GM12878 (cell line): ENCODE measurements at regions not wholly inside any gene's neighbourhood (a gene's known extent, or its start where the extent isn't known, plus 50 kb on each side); places are given as distances from the start of the nearest gene placed in this dataset.

ENCODE experiments used
- ATAC-seq: fragments of 200-7000 bp; cut with Tn5 transposase; 3 replicates; pipeline ENCODE4 v1.9.1; 2020; ENCODE audit warnings: mild to moderate bottlenecking, moderate library complexity
- BruUV-seq: library from RNA; stranded (reverse); fragments of 400-500 nt; replicated peaks from 2 replicates; lab custom pipeline; 2021; lab: Mats Ljungman, UMichigan
- CTCF ChIA-PET: fragments of 300-600 bp; sonication (Branson Sonifier 250); formaldehyde crosslinking; extraction: SDS; loops from one replicate; lab custom pipeline; 2021; ENCODE audit warnings: inconsistent platforms; lab: Yijun Ruan, JAX
- POLR2A ChIA-PET: fragments of 350-600 bp; formaldehyde crosslinking; extraction: SDS; loops from one replicate; lab custom pipeline; 2021; ENCODE audit warnings: inconsistent platforms; lab: Charles Lee
- RAD21 ChIA-PET: fragments of 300-600 bp; sonication (Branson Sonifier 250); formaldehyde crosslinking; loops from one replicate; lab custom pipeline; 2023; ENCODE audit warnings: antibody characterized with exemption; ENCODE audit not compliant: unreplicated experiment; lab: Charles Lee
- SMC1A ChIA-PET: fragments of 300-600 bp; sonication (Branson Sonifier 250); formaldehyde crosslinking; loops from one replicate; lab custom pipeline; 2023; ENCODE audit not compliant: unreplicated experiment, uncharacterized antibody; lab: Charles Lee
- DNase-seq: peaks from one replicate; pipeline ENCODE4 v3.0.0-alpha.2; 2011; ENCODE audit warnings: low read depth, low spot score
- FAIRE-seq: peaks from 3 replicates; lab custom pipeline; 2011; peaks lifted over from hg19 to GRCh38; lab: Jason Lieb, UNC
- H2AFZ ChIP-seq: 2 replicates; pipeline ENCODE4 v1.6.0; 2011; ENCODE audit warnings: low read depth, low read length, control low read depth; ENCODE audit not compliant: control insufficient read depth
- H3K27ac ChIP-seq: 2 replicates; pipeline ENCODE4 v1.5.1; 2011; ENCODE audit warnings: control low read depth; ENCODE audit not compliant: control insufficient read depth, insufficient read depth
- H3K27me3 ChIP-seq, 2 experiments: replicated peaks in 1 of 2; 2 replicates each; pipeline versions ENCODE4 v1.6.0 to v1.6.1; 2011; ENCODE audit warnings: low read length in 1 of 2; ENCODE audit not compliant: control insufficient read depth in 2 of 2, insufficient read depth in 2 of 2
- H3K36me3 ChIP-seq, 2 experiments: 2 replicates each; pipeline ENCODE4 v1.5.1; 2011; ENCODE audit warnings: low read length in 1 of 2; ENCODE audit not compliant: control insufficient read depth in 2 of 2, insufficient read depth in 2 of 2
- H3K4me1 ChIP-seq: 2 replicates; pipeline ENCODE4 v1.6.1; 2011; ENCODE audit warnings: mild to moderate bottlenecking, low read length, moderate library complexity, mixed read lengths; ENCODE audit not compliant: control insufficient read depth, insufficient read depth
- H3K4me2 ChIP-seq: 2 replicates; pipeline ENCODE4 v1.6.0; 2011; ENCODE audit warnings: control low read depth; ENCODE audit not compliant: control insufficient read depth, insufficient read depth
- H3K4me3 ChIP-seq: fragments of 200-600 bp; sonication (generic); 2 replicates; pipeline ENCODE4 v1.5.1; 2016
- H3K79me2 ChIP-seq: 2 replicates; pipeline ENCODE4 v1.6.0; 2011; ENCODE audit warnings: low read length; ENCODE audit not compliant: control insufficient read depth, insufficient read depth
- H3K9ac ChIP-seq: 2 replicates; pipeline ENCODE4 v1.8.0; 2011; ENCODE audit warnings: low read length, control low read depth, mixed read lengths; ENCODE audit not compliant: control insufficient read depth, insufficient read depth
- H3K9me3 ChIP-seq: replicated peaks from 3 replicates; pipeline ENCODE4 v1.5.1; 2011; ENCODE audit warnings: mild to moderate bottlenecking, low read length; ENCODE audit not compliant: control insufficient read depth, insufficient read depth
- H4K20me1 ChIP-seq: 2 replicates; pipeline ENCODE4 v1.6.0; 2011; ENCODE audit not compliant: control insufficient read depth, insufficient read depth
- BCL3 ChIP-seq: IDR thresholded peaks from 2 replicates; pipeline ENCODE4 v1.6.1; 2011; ENCODE audit warnings: borderline replicate concordance, low read depth, mild to moderate bottlenecking, moderate library complexity, low read length; ENCODE audit not compliant: insufficient read depth, poor library complexity, severe bottlenecking
- CHD2 ChIP-seq: IDR thresholded peaks from 2 replicates; pipeline ENCODE4 v1.6.1; 2011; ENCODE audit warnings: low read depth, low read length, improper control_type of control experiment, borderline replicate concordance
- EP300 ChIP-seq, 2 experiments: fragments of 150-350 bp in 1 of 2; IDR thresholded peaks; 2 replicates each; pipeline ENCODE4 v1.6.1; 2011 to 2012; ENCODE audit warnings: low read depth in 2 of 2, low read length in 2 of 2, borderline replicate concordance in 1 of 2, improper control_type of control experiment in 1 of 2, inconsistent platforms in 1 of 2; ENCODE audit not compliant: control insufficient read depth in 1 of 2
- ETV6 ChIP-seq, 2 experiments: fragments of 450-650 bp in 1 of 2; IDR thresholded peaks in 1 of 2; conservative IDR thresholded peaks in 1 of 2; 2 replicates each; pipeline ENCODE4 v1.6.1; 2014; ENCODE audit warnings: antibody characterized with exemption in 1 of 2, borderline replicate concordance in 1 of 2, low read depth in 1 of 2, mild to moderate bottlenecking in 1 of 2, moderate library complexity in 1 of 2
- IKZF2 ChIP-seq, 2 experiments: fragments of 450-650 bp; IDR thresholded peaks; 2 replicates each; pipeline ENCODE4 v1.6.1; 2017; ENCODE audit warnings: mild to moderate bottlenecking in 2 of 2, moderate library complexity in 2 of 2
- IRF4 ChIP-seq: IDR thresholded peaks from 2 replicates; pipeline ENCODE4 v1.6.1; 2011; ENCODE audit warnings: low read depth, low read length
- IRF5 ChIP-seq: fragments of 450-650 bp; IDR thresholded peaks from 2 replicates; pipeline ENCODE4 v1.6.1; 2017; ENCODE audit warnings: borderline replicate concordance
- MTA3 ChIP-seq: IDR thresholded peaks from 2 replicates; pipeline ENCODE4 v1.6.1; 2012; ENCODE audit warnings: low read length, inconsistent platforms, borderline replicate concordance
- POLR2AphosphoS5 ChIP-seq: IDR thresholded peaks from 2 replicates; pipeline ENCODE4 v1.6.1; 2011; ENCODE audit warnings: mild to moderate bottlenecking, low read length, inconsistent platforms
- RBBP5 ChIP-seq: fragments of 200-600 bp; sonication (generic); conservative IDR thresholded peaks from 2 replicates; pipeline ENCODE4 v1.6.1; 2016
- RFX5 ChIP-seq: IDR thresholded peaks from 2 replicates; pipeline ENCODE4 v1.6.1; 2011; ENCODE audit warnings: low read depth, low read length, improper control_type of control experiment
- USF2 ChIP-seq: IDR thresholded peaks from 2 replicates; pipeline ENCODE4 v1.6.1; 2011; ENCODE audit warnings: low read depth, low read length, improper control_type of control experiment, borderline replicate concordance
- WGBS: methylation state at CpG from one replicate; pipeline ENCODE4 v1.1.6; 2016; ENCODE audit warnings: low lambda C conversion rate; ENCODE audit not compliant: insufficient replicate concordance, insufficient coverage; ENCODE audit errors: missing lambda C conversion rate; 5-methylcytosine and 5-hydroxymethylcytosine counted together
- in situ Hi-C: fragments of 300-500 bp; cut with MboI; formaldehyde crosslinking; loops from 9 replicates; pipeline ENCODE4 v1.14.3; 2018; ENCODE audit warnings: mixed read lengths
- intact Hi-C: fragments of 100-400 bp; cut with micrococcal nuclease; formaldehyde crosslinking; loops from one replicate; pipeline ENCODE4 v1.14.2; 2022; ENCODE audit not compliant: unreplicated experiment

- H3K9me3 ChIP-seq: no peaks in the 10 kb centered on the region; the same call in 2 of the 3 replicates
- no peaks in the 10 kb centered on the region for H3K79me2 ChIP-seq
- intact Hi-C loops: no loop called here
- H4K20me1 ChIP-seq: no peaks in the 10 kb centered on the region
- no peak overlapping the region for H2AFZ ChIP-seq
- no peak overlapping the region for H3K27ac ChIP-seq
- DNase-seq (no peak), ATAC-seq (no peak), FAIRE-seq (no peak)
- POLR2A ChIA-PET: no interaction called here
- no peak overlapping the region for H3K4me3 ChIP-seq
- no TSS peak for BruUV-seq
- no peaks in the 10 kb centered on the region for H3K36me3 ChIP-seq
- no peak overlapping the region for H3K9ac ChIP-seq
- no peaks in the 10 kb centered on the region for H3K27me3 ChIP-seq
- no peak overlapping the region for H3K4me2 ChIP-seq
- TF ChIP-seq CHD2 (no peak), MTA3 (no peak), USF2 (no peak), IRF4 (no peak), IKZF2 (IDR thresholded peaks at IDR 0.05) (no peak), POLR2AphosphoS5 (no peak), RBBP5 (no peak), RFX5 (no peak), IRF5 (no peak), BCL3 (no peak), ETV6 (conservative IDR thresholded peaks at IDR 0.05 in 1 of 2, IDR thresholded peaks at IDR 0.05 in 1 of 2; ENCODE audit: borderline replicate concordance in 1 of 2, low read depth in 1 of 2) (no peak), EP300 (IDR thresholded peaks at IDR 0.05; ENCODE audit: borderline replicate concordance in 1 of 2, control insufficient read depth in 1 of 2, low read depth in 2 of 2, low read length in 2 of 2) (no peak)
- RAD21 ChIA-PET: no interaction called here
- CTCF ChIA-PET: no interaction called here
- SMC1A ChIA-PET: no interaction called here
- WGBS: 73% methylated on average over 27 of the region's 27 CpGs
- H3K4me1 ChIP-seq: no peaks in the 10 kb centered on the region
- in situ Hi-C loops: no loop called here
Observed at GRCh38 chr13:111586291-111586690, 265.8 kb downstream of the TEX29 start.
